SK-N-SH (cell line): ENCODE measurements at regions not wholly inside any gene's neighbourhood (a gene's known extent, or its start where the extent isn't known, plus 50 kb on each side); places are given as distances from the start of the nearest gene placed in this dataset.

Experiments
- CTCF ChIA-PET: fragments of 300-600, 350-600 bp; formaldehyde crosslinking; extraction: SDS; loops from one replicate; lab custom pipeline; 2021; lab: Yijun Ruan, JAX
- POLR2A ChIA-PET: fragments of 350-600 bp; sonication (Branson Sonifier 250); formaldehyde crosslinking; extraction: SDS; loops from one replicate; lab custom pipeline; 2020; ENCODE audit warnings: antibody characterized with exemption, inconsistent platforms; lab: Yijun Ruan, JAX
- DNase-seq: peaks from one replicate; pipeline ENCODE4 v3.0.0; 2012
- H2AFZ ChIP-seq: fragments of 200-600 bp; sonication (generic); 2 replicates; pipeline ENCODE4 v1.8.1; 2016; ENCODE audit warnings: antibody characterized with exemption, mild to moderate bottlenecking, low read depth
- H3F3A ChIP-seq: fragments of 200-600 bp; sonication (generic); replicated peaks from 2 replicates; pipeline ENCODE3; 2016; ENCODE audit warnings: antibody characterized with exemption, mild to moderate bottlenecking; ENCODE audit not compliant: insufficient read depth
- H3K27ac ChIP-seq, 2 experiments: fragments of 200-500 bp in 1 of 2; fragments of 200-600 bp in 1 of 2; sonication (Bioruptor generic) in 1 of 2; sonication (generic), shearing (Covaris generic) in 1 of 2; 2 replicates each; pipeline versions ENCODE4 v1.5.1 to v1.6.1; 2014 to 2016; ENCODE audit warnings: low read depth in 2 of 2, inconsistent platforms in 1 of 2, low read length in 1 of 2, mild to moderate bottlenecking in 1 of 2, mixed read lengths in 1 of 2
- H3K27me3 ChIP-seq: fragments of 200-600 bp; sonication (generic), shearing (Covaris generic); 2 replicates; pipeline ENCODE4 v1.6.1; 2016; ENCODE audit warnings: mixed run types; ENCODE audit not compliant: insufficient read depth
- H3K36me3 ChIP-seq, 2 experiments: fragments of 200-500 bp in 1 of 2; fragments of 200-600 bp in 1 of 2; sonication (Bioruptor generic) in 1 of 2; sonication (generic) in 1 of 2; replicated peaks in 1 of 2; 2 replicates each; pipeline versions ENCODE3 to v1.5.1; 2014 to 2016; ENCODE audit warnings: low read length in 1 of 2, mild to moderate bottlenecking in 1 of 2; ENCODE audit not compliant: insufficient read depth in 2 of 2, control insufficient read depth in 1 of 2
- H3K4me1 ChIP-seq, 2 experiments: fragments of 200-500 bp in 1 of 2; fragments of 200-600 bp in 1 of 2; sonication (Bioruptor generic) in 1 of 2; sonication (generic), shearing (Covaris generic) in 1 of 2; 2 replicates each; pipeline versions ENCODE4 v1.5.1 to v1.6.1; 2014 to 2016; ENCODE audit warnings: low read depth in 1 of 2, low read length in 1 of 2, mixed run types in 1 of 2; ENCODE audit not compliant: insufficient read depth in 2 of 2, control insufficient read depth in 1 of 2
- H3K4me2 ChIP-seq: fragments of 200-600 bp; sonication (generic), shearing (Covaris generic); 2 replicates; pipeline ENCODE4 v1.6.1; 2017; ENCODE audit warnings: mixed run types
- H3K4me3 ChIP-seq, 2 experiments: fragments of 200-500 bp in 1 of 2; fragments of 200-600 bp in 1 of 2; sonication (Bioruptor generic) in 1 of 2; sonication (generic), shearing (Covaris generic) in 1 of 2; 2 replicates each; pipeline versions ENCODE4 v1.5.1 to v1.8.1; 2014 to 2016; ENCODE audit warnings: low read depth in 2 of 2, inconsistent platforms in 1 of 2, low read length in 1 of 2, mild to moderate bottlenecking in 1 of 2, mixed read lengths in 1 of 2, moderate library complexity in 1 of 2
- H3K79me2 ChIP-seq: fragments of 200-600 bp; sonication (generic); 2 replicates; pipeline ENCODE4 v1.8.1; 2017; ENCODE audit warnings: mild to moderate bottlenecking; ENCODE audit not compliant: insufficient read depth
- H3K9ac ChIP-seq: fragments of 200-600 bp; sonication (generic); 2 replicates; pipeline ENCODE4 v1.6.1; 2017; ENCODE audit warnings: mixed run types
- H3K9me2 ChIP-seq: fragments of 200-600 bp; sonication (generic); 2 replicates; pipeline ENCODE4 v1.6.1; 2017; ENCODE audit warnings: mixed run types
- H3K9me3 ChIP-seq: fragments of 200-600 bp; sonication (generic); 2 replicates; pipeline ENCODE4 v1.6.1; 2017; ENCODE audit warnings: mixed run types, mild to moderate bottlenecking, moderate library complexity
- H4K20me1 ChIP-seq: fragments of 200-600 bp; sonication (generic); 2 replicates; pipeline ENCODE4 v1.6.1; 2017; ENCODE audit warnings: mild to moderate bottlenecking, mixed run types; ENCODE audit not compliant: insufficient read depth
- CHD2 ChIP-seq: fragments of 150-350 bp; IDR thresholded peaks from 2 replicates; pipeline ENCODE4 v1.6.1; 2018; ENCODE audit warnings: low read length; ENCODE audit not compliant: partially characterized antibody
- ELF1 ChIP-seq: IDR thresholded peaks from 2 replicates; pipeline ENCODE4 v1.4.0; 2012
- EP300 ChIP-seq, 2 experiments: IDR thresholded peaks; 2 replicates each; pipeline versions ENCODE4 v1.4.0 to v1.6.1; 2012; ENCODE audit warnings: borderline replicate concordance in 1 of 2, low read depth in 1 of 2, low read length in 1 of 2
- FOSL2 ChIP-seq: IDR thresholded peaks from 2 replicates; pipeline ENCODE4 v1.4.0; 2012; ENCODE audit warnings: low read depth, mild to moderate bottlenecking, moderate library complexity, borderline replicate concordance
- GABPA ChIP-seq: IDR thresholded peaks from 2 replicates; pipeline ENCODE4 v1.4.0; 2012; ENCODE audit warnings: low read depth, mild to moderate bottlenecking
- JUND ChIP-seq: IDR thresholded peaks from 2 replicates; pipeline ENCODE4 v1.4.0; 2012
- MEF2A ChIP-seq: IDR thresholded peaks from 2 replicates; pipeline ENCODE4 v1.4.0; 2012; ENCODE audit warnings: low read depth, borderline replicate concordance
- MXI1 ChIP-seq: IDR thresholded peaks from 2 replicates; pipeline ENCODE4 v1.6.1; 2012; ENCODE audit warnings: mild to moderate bottlenecking, low read depth, low read length, improper control_type of control experiment
- NFIC ChIP-seq: IDR thresholded peaks from 2 replicates; pipeline ENCODE4 v1.4.0; 2012; ENCODE audit warnings: borderline replicate concordance
- RAD21 ChIP-seq: IDR thresholded peaks from 2 replicates; pipeline ENCODE4 v1.6.1; 2012; ENCODE audit warnings: mild to moderate bottlenecking, low read length
- RCOR1 ChIP-seq: fragments of 150-350 bp; IDR thresholded peaks from 2 replicates; pipeline ENCODE4 v1.6.1; 2017; ENCODE audit warnings: antibody characterized with exemption, low read length
- SMC3 ChIP-seq: IDR thresholded peaks from 2 replicates; pipeline ENCODE4 v1.6.1; 2012; ENCODE audit warnings: low read depth, low read length, improper control_type of control experiment
- TCF12 ChIP-seq: IDR thresholded peaks from 2 replicates; pipeline ENCODE4 v1.4.0; 2012
- YY1 ChIP-seq: IDR thresholded peaks from 2 replicates; pipeline ENCODE4 v1.4.0; 2012; ENCODE audit warnings: low read depth, mild to moderate bottlenecking
- WGBS: methylation state at CpG from one replicate; pipeline ENCODE4 v1.1.6; 2017; ENCODE audit warnings: low lambda C conversion rate; 5-methylcytosine and 5-hydroxymethylcytosine counted together
- TF ChIP-seq, protein P1 (sequence below): IDR thresholded peaks from 2 replicates; pipeline ENCODE4; 2012
- TF ChIP-seq, protein P2 (sequence below): fragments of 200-600 bp; sonication (generic); IDR thresholded peaks from 2 replicates; pipeline ENCODE4 v1.6.1; 2017; ENCODE audit warnings: antibody characterized with exemption, mild to moderate bottlenecking, moderate library complexity
- TF ChIP-seq, protein P3 (sequence below): fragments of 150-350 bp; IDR thresholded peaks from 2 replicates; pipeline ENCODE4 v1.6.1; 2017; ENCODE audit warnings: antibody characterized with exemption, low read length, low read depth, borderline replicate concordance
- TF ChIP-seq, protein P4 (sequence below): IDR thresholded peaks from 2 replicates; pipeline ENCODE4 v1.4.0; 2012; ENCODE audit warnings: low read depth, borderline replicate concordance
- TF ChIP-seq, protein P5 (sequence below): IDR thresholded peaks from 2 replicates; pipeline ENCODE4 v1.4.0; 2012; ENCODE audit warnings: low read depth, borderline replicate concordance
- TF ChIP-seq, protein P6 (sequence below): IDR thresholded peaks from 2 replicates; pipeline ENCODE4 v1.4.0; 2012; ENCODE audit warnings: low read depth

DNA sequence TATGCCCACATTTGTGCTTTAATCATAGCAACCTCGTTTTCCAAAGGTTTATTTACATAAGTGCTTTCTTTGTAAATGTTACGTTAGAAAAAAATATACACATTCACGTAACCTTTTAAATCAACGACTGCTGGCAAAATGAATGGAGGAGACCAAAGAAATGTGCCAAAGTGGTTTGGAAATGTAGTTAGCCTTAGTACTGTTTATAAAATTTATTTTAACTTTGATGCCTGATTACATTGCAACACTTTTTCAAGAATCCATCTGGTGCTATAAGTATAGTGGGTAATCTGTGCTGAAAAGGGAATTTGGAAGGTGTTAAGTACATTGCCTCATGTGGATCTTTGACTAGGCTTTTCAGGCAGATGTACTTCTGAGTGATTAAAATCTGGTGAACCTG lies 108.9 kb downstream of the IFI44 start:
- no peak overlapping the region for H2AFZ ChIP-seq

More for the DNA sequence above, 108.9 kb downstream of the IFI44 start:
- DNase-seq: no peak
- Histone ChIP-seq H4K20me1 (no peaks in the 10 kb centered on the region), H3K4me1 (0 out of 4 replicates have a peak, but pooled peaks cover 0 to 9% of the 10 kb centered on the region in 2 experiments), H3K4me3 (no peak overlapping the region), H3F3A (peaks cover 7% of the 10 kb centered on the region), H3K4me2 (no peak overlapping the region), H3K27ac (no peak overlapping the region), H3K9me3 (no peaks in the 10 kb centered on the region), H3K9ac (no peak overlapping the region), H3K9me2 (no peaks in the 10 kb centered on the region), H3K79me2 (no peaks in the 10 kb centered on the region), H3K36me3 (no peaks in the 10 kb centered on the region), H3K27me3 (no peaks in the 10 kb centered on the region)
- CTCF ChIA-PET: no interaction called here
- TF ChIP-seq YY1: no peak
- TF ChIP-seq, protein P1, sequence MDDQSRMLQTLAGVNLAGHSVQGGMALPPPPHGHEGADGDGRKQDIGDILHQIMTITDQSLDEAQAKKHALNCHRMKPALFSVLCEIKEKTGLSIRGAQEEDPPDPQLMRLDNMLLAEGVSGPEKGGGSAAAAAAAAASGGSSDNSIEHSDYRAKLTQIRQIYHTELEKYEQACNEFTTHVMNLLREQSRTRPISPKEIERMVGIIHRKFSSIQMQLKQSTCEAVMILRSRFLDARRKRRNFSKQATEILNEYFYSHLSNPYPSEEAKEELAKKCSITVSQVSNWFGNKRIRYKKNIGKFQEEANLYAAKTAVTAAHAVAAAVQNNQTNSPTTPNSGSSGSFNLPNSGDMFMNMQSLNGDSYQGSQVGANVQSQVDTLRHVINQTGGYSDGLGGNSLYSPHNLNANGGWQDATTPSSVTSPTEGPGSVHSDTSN: no peak
- no peak for TF ChIP-seq SMC3
- no peak for TF ChIP-seq CHD2
- TF ChIP-seq, protein P2, sequence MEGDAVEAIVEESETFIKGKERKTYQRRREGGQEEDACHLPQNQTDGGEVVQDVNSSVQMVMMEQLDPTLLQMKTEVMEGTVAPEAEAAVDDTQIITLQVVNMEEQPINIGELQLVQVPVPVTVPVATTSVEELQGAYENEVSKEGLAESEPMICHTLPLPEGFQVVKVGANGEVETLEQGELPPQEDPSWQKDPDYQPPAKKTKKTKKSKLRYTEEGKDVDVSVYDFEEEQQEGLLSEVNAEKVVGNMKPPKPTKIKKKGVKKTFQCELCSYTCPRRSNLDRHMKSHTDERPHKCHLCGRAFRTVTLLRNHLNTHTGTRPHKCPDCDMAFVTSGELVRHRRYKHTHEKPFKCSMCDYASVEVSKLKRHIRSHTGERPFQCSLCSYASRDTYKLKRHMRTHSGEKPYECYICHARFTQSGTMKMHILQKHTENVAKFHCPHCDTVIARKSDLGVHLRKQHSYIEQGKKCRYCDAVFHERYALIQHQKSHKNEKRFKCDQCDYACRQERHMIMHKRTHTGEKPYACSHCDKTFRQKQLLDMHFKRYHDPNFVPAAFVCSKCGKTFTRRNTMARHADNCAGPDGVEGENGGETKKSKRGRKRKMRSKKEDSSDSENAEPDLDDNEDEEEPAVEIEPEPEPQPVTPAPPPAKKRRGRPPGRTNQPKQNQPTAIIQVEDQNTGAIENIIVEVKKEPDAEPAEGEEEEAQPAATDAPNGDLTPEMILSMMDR: no peak
- TF ChIP-seq JUND: no peak
- no peak for TF ChIP-seq MXI1
- TF ChIP-seq TCF12: no peak
- TF ChIP-seq RAD21: no peak
- no peak for TF ChIP-seq ELF1
- TF ChIP-seq, protein P3, sequence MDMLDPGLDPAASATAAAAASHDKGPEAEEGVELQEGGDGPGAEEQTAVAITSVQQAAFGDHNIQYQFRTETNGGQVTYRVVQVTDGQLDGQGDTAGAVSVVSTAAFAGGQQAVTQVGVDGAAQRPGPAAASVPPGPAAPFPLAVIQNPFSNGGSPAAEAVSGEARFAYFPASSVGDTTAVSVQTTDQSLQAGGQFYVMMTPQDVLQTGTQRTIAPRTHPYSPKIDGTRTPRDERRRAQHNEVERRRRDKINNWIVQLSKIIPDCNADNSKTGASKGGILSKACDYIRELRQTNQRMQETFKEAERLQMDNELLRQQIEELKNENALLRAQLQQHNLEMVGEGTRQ: no peak
- TF ChIP-seq, protein P4, sequence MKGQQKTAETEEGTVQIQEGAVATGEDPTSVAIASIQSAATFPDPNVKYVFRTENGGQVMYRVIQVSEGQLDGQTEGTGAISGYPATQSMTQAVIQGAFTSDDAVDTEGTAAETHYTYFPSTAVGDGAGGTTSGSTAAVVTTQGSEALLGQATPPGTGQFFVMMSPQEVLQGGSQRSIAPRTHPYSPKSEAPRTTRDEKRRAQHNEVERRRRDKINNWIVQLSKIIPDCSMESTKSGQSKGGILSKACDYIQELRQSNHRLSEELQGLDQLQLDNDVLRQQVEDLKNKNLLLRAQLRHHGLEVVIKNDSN: no peak
- no peak for TF ChIP-seq RCOR1
- TF ChIP-seq GABPA: no peak
- TF ChIP-seq, protein P5, sequence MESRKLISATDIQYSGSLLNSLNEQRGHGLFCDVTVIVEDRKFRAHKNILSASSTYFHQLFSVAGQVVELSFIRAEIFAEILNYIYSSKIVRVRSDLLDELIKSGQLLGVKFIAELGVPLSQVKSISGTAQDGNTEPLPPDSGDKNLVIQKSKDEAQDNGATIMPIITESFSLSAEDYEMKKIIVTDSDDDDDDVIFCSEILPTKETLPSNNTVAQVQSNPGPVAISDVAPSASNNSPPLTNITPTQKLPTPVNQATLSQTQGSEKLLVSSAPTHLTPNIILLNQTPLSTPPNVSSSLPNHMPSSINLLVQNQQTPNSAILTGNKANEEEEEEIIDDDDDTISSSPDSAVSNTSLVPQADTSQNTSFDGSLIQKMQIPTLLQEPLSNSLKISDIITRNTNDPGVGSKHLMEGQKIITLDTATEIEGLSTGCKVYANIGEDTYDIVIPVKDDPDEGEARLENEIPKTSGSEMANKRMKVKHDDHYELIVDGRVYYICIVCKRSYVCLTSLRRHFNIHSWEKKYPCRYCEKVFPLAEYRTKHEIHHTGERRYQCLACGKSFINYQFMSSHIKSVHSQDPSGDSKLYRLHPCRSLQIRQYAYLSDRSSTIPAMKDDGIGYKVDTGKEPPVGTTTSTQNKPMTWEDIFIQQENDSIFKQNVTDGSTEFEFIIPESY: no peak
- TF ChIP-seq, protein P6, sequence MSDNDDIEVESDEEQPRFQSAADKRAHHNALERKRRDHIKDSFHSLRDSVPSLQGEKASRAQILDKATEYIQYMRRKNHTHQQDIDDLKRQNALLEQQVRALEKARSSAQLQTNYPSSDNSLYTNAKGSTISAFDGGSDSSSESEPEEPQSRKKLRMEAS: no peak
- no peak for TF ChIP-seq FOSL2
- no peak for TF ChIP-seq EP300 (IDR thresholded peaks at IDR 0.05; ENCODE audit: borderline replicate concordance in 1 of 2, low read depth in 1 of 2, low read length in 1 of 2)
- no peak for TF ChIP-seq NFIC
- TF ChIP-seq MEF2A: no peak
- 80% methylated on average over 4 of the region's 4 CpGs for WGBS
- POLR2A ChIA-PET: no interaction called here
